Right atrium auricular region (tissue), 2 donors: ENCODE measurements at regions not wholly inside any gene's neighbourhood (a gene's known extent, or its start where the extent isn't known, plus 50 kb on each side); places are given as distances from the start of the nearest gene placed in this dataset.

Source experiments
- DNase-seq: peaks from one replicate; pipeline ENCODE4 v3.0.0-alpha.2; 2019; ENCODE audit warnings: low spot score
- H3K27ac ChIP-seq, 2 donors: fragments of 200-600 bp; sonication (generic); 1 replicate in 1 of 2; 2 replicates in 1 of 2; pipeline ENCODE4 v1.5.1; 2016 to 2019
- H3K27me3 ChIP-seq, 2 donors: fragments of 200-600 bp; sonication (generic); one replicate each; pipeline versions ENCODE4 v1.5.1 to v1.6.0; 2017 to 2019
- H3K36me3 ChIP-seq: fragments of 200-600 bp; sonication (generic); one replicate; pipeline ENCODE4 v1.5.1; 2016
- H3K4me1 ChIP-seq, 2 donors: fragments of 200-600 bp; sonication (generic); one replicate each; pipeline versions ENCODE4 v1.5.1 to v1.6.0; 2017 to 2019
- H3K4me3 ChIP-seq, 2 donors: fragments of 200-600 bp; sonication (generic); 1 replicate in 1 of 2; 2 replicates in 1 of 2; pipeline ENCODE4 v1.5.1; 2017 to 2019; ENCODE audit warnings: mild to moderate bottlenecking in 1 of 2, moderate library complexity in 1 of 2
- H3K9me3 ChIP-seq, 2 donors: fragments of 200-600 bp; sonication (generic); one replicate each; pipeline ENCODE4 v1.5.1; 2019
- TF ChIP-seq, protein P1 (sequence below), 2 donors: fragments of 200-600 bp; sonication (generic); IDR thresholded peaks; one replicate each; pipeline ENCODE4 v1.5.1; 2019; ENCODE audit warnings: antibody characterized with exemption in 2 of 2

DNA sequence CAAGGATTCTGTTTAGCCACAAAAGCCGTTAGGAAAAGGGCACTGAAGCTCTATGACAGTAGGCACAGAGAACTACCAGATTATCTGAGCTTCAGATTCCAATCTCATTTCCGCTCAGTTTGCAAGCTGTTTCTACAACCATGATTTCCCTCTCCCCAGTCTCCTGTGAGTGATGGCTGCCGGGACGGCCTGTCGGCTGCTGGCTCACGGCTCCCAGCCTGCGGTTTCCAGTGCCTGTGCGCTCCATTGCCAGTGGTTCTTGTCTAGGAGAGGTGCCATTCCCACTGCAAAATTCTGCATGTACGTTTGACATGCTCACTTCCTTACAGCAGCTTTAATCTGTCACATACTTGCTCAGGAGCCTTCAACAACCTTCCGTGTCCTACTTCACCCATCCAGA, 429.1 kb upstream of the FRG1 start:
- Histone ChIP-seq H3K36me3 (no peaks in the 10 kb centered on the region), H3K9me3 (no peaks in the 10 kb centered on the region), H3K27me3 (no peaks in the 10 kb centered on the region), H3K27ac (no peak overlapping the region), H3K4me1 (no peaks in the 10 kb centered on the region), H3K4me3 (no peak overlapping the region)
- TF ChIP-seq, protein P1, sequence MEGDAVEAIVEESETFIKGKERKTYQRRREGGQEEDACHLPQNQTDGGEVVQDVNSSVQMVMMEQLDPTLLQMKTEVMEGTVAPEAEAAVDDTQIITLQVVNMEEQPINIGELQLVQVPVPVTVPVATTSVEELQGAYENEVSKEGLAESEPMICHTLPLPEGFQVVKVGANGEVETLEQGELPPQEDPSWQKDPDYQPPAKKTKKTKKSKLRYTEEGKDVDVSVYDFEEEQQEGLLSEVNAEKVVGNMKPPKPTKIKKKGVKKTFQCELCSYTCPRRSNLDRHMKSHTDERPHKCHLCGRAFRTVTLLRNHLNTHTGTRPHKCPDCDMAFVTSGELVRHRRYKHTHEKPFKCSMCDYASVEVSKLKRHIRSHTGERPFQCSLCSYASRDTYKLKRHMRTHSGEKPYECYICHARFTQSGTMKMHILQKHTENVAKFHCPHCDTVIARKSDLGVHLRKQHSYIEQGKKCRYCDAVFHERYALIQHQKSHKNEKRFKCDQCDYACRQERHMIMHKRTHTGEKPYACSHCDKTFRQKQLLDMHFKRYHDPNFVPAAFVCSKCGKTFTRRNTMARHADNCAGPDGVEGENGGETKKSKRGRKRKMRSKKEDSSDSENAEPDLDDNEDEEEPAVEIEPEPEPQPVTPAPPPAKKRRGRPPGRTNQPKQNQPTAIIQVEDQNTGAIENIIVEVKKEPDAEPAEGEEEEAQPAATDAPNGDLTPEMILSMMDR (IDR thresholded peaks at IDR 0.05): no peak
- DNase-seq: no peak

DNA sequence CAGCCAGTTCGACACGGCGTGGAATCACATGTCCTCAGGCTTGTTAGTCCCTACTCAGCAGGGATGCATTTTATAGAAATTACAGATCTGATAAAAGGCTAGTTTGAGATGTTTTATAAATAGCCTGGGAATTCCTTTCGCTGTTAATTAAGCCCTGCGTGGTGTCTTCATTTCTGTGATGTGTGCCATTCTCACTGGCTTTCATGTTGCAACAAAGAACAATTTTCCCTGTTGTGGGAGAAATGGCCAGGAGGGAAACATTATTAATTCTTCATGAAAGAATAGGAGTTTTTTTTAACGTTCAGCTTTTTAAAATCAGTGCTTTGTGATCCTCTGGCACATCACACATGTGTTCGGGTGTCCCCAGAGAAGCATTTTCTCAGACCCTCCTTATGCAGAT, 427.3 kb upstream of the FRG1 start:
- TF ChIP-seq, protein P1 (IDR thresholded peaks at IDR 0.05): no peak
- Histone ChIP-seq H3K4me1 (no peaks in the 10 kb centered on the region), H3K27ac (no peak overlapping the region), H3K9me3 (no peaks in the 10 kb centered on the region), H3K27me3 (no peaks in the 10 kb centered on the region), H3K36me3 (no peaks in the 10 kb centered on the region), H3K4me3 (no peak overlapping the region)
- no peak for DNase-seq

DNA sequence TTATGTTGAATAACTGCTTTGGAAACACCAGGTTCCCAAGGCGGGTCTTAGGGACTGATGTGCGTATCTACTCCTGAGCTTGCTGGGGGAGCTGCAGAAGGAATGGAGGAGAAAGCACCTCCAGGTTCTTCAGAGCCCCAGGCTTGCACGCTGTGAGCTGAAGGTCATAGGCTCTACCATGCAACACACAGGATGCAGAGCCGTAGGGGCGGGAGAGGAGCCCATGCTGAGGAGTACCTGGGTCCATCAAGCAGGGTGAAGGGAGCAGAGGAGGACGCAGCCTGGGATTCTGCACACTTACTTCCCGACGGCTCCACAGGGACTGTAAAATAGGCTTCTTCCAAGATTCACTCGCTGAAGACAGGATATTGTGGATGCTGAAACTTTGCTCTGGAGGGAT, 426.5 kb upstream of the FRG1 start:
- H3K27me3 ChIP-seq: no peaks in the 10 kb centered on the region
- TF ChIP-seq, protein P1 (IDR thresholded peaks at IDR 0.05): no peak

DNA sequence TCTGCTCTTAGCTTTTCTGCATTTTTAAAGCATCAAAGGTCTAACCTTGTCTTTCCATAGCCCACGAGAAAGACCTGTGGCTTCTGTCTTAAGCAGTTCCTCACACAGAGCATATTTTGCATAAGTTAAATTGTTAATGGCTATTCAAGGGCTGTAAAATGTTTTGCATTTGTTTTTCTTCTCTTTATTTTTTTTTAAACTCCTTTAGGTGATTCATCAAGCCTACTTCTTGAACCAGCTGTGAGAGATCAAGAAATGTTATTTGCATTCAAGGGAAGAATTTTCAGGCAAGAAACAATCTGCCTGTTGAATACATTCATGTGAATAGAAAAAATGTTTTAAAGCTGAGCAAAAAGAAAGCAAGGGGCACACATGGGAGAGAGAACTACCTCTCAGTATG, 423.8 kb upstream of the FRG1 start:
- H3K9me3 ChIP-seq: no peaks in the 10 kb centered on the region
- TF ChIP-seq, protein P1 (IDR thresholded peaks at IDR 0.05): no peak
- H3K27me3 ChIP-seq: no peaks in the 10 kb centered on the region
- no peak for DNase-seq
- no peak overlapping the region for H3K4me3 ChIP-seq
- H3K4me1 ChIP-seq: no peaks in the 10 kb centered on the region
- no peak overlapping the region for H3K27ac ChIP-seq
- H3K36me3 ChIP-seq: no peaks in the 10 kb centered on the region

More for the DNA sequence above, 426.5 kb upstream of the FRG1 start:
- H3K27ac ChIP-seq: no peak overlapping the region
- no peaks in the 10 kb centered on the region for H3K9me3 ChIP-seq
- H3K4me3 ChIP-seq: no peak overlapping the region
- no peaks in the 10 kb centered on the region for H3K4me1 ChIP-seq
- no peak for DNase-seq
- H3K36me3 ChIP-seq: no peaks in the 10 kb centered on the region

DNA sequence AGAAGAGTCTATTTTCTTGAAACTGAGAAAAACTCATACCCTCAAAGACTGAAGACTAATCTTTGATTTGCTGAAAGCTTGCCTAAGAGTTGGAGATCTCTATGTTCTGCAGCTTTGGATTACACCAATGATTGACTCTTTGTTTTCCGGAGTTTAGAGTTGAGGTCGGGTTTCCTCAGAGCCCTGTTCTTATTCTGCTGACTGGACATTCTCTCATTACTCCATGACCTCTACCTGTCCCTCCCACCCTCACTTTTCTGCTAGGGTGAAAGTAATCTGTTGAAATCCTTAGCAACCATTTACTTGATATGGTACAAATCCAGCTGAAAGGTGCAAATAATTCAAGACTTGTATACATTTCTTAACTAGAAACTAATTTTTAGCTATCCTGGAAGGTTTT, 421.5 kb upstream of the FRG1 start:
- no peaks in the 10 kb centered on the region for H3K4me1 ChIP-seq
- peaks cover 0 to 4% of the 10 kb centered on the region in 2 donors for H3K9me3 ChIP-seq
- no peak for DNase-seq
- H3K27ac ChIP-seq: no peak overlapping the region
- TF ChIP-seq, protein P1 (IDR thresholded peaks at IDR 0.05): no peak
- no peak overlapping the region for H3K4me3 ChIP-seq
- no peaks in the 10 kb centered on the region for H3K27me3 ChIP-seq
- no peaks in the 10 kb centered on the region for H3K36me3 ChIP-seq

DNA sequence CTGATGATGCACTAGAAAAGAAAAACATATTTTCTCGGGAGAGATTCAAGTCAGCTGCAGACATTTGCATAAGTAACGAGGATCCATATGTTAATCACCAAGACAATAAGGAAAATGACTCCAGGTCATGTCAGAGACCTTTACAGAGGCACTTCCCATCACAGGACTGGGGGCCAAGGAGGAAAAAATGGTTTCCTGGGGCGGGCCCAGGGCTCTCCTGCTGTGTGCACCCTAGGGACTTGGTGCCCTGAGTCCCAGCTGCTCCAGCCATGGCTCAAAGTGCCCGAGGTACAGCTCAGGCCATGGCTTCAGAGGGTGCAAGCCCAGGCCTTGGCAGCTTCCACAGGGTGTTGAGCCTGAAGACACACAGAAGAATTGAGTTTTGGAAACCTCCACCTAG, 415.4 kb upstream of the FRG1 start:
- no peak for DNase-seq
- no peaks in the 10 kb centered on the region for H3K4me1 ChIP-seq
- H3K4me3 ChIP-seq: no peak overlapping the region
- no peaks in the 10 kb centered on the region for H3K27me3 ChIP-seq
- H3K36me3 ChIP-seq: no peaks in the 10 kb centered on the region
- TF ChIP-seq, protein P1 (IDR thresholded peaks at IDR 0.05): no peak
- H3K9me3 ChIP-seq: peaks cover 0 to 15% of the 10 kb centered on the region in 2 donors
- H3K27ac ChIP-seq: no peak overlapping the region
